IPS-NIHi7 (cell line): ENCODE measurements at regions not wholly inside any gene's neighbourhood (a gene's known extent, or its start where the extent isn't known, plus 50 kb on each side); places are given as distances from the start of the nearest gene placed in this dataset.
"Not testable (repeated sequence)": the region's sequence is repeated elsewhere in the genome, so short reads cannot be mapped to it uniquely, and the experiment has no call there.

Experiments
- DNase-seq: peaks from one replicate; pipeline ENCODE4 v3.0.0; 2012; ENCODE audit warnings: mixed read lengths; ENCODE audit errors: extremely low spot score

DNA sequence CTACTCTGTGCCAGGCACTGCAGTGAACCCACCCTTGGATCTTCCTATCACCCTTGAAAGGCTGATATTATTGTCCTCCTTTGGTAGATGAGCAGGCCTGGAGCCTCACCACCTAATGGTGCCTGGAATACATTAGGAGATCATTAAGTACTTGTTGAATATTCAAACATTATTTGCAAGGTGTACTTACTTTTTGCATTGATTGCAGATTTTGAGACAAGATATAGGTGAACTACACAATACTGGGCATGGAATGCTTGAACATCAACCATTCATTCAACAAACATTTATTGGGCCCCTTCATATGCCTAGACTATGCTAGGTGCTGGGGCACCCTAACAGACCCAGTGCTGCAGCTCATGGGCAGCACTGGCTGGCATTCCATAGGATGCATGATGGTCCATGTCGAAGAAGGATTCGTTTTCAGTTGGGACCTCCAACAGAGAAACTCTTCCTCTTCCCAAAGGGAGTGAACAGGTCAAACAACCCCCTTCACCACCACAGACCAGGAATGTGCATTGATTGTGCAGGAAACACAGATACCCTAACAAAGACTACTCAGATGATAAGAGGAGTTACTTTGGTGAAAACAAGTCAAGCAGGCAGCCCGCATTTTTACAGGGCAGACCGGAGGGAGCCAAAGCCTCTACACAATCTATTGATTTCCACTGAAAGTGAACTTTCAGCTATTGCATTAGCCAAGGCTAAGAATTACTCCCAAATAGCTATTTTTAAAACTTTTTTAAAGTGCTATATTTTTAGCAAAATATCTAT, 149.6 kb upstream of the SH3BP4 start:
- no peak for DNase-seq

DNA sequence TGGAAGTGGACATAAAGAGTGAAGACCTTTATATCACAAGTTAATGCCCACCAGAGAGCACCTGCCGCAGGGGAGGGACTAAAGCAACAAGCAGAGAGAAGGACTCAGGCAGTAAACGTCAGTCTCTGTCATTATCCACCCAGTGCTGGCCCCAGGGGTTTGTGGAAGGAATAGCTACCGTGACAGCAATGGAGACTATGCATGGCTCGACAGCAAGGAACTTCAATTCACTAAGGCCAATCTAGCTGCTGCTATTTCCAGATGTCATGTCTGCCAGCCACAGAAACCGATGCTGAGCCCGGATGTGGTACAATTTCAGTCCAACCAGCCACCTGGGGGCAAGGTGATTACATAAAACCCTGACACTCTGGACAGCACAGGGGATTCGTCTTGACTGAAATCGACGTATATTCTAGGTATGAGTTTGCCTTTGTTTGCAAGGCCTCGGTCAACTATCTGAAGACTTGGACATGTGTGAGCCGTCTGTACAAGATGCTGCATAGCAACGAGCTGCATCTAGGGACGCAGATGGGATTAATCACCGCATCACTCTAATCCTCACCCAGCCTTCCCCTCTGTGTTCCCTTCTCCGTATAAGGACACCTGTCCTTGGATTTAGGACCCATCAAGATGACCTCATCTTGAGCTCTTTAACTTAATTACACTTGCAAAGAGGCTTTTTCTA, 154.1 kb upstream of the SH3BP4 start:
- no peak for DNase-seq

DNA sequence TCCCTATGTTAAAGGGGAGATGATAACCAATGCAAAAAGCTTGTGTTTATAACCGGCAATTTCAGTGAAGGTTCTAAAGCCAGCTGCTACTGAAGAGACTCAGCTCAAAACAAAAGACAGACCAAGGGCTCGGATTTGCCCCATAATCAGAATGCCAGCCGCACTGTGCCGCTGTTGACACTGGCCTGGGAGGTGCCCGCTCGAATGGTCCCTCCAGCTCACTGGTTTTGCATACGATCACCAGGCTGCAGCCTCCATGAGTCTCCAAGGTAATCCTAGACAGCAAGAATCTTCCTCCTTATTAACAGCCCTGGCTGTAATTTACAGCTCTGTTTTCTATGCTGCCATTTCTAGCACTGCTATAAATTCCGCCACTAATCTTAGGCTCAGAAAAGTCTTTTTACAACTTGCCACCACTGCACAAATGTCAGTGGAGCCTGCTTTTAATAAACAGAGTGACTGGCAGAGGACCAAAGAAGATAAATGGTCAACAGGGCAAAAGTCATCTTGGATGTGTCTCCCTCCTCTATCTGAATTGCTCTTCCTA, 155.7 kb upstream of the SH3BP4 start:
- no peak for DNase-seq

DNA sequence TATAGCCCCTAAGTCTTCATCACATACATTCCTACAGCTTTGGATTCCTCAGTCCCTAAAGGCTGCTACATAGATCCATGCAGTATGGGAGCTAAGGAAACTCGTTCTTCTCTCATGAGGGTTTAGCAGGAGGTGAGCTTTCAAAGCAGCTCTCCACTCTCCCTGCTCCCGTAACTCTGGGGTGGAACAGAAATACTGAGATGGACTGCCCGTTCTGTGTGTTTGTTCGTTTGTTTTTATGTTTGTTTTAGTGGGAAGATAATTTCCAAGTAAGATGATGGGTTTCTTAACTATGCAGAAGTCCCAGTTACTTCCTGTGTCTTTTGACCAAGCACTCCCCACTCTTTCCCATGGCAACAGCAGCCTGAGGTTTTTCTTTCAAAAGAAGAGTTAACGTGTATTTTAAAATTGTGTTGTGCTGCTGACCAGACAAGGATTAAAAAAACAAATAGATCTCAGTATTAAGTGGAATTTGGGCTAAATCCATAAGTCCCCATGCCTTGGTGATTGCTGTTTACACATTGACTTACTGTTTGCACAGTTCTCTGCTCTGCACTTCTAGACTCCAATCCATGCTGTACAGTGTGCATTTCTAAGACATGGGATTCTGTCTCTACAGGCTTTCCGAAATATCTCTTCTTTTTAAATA, 156.4 kb upstream of the SH3BP4 start:
- no peak for DNase-seq

DNA sequence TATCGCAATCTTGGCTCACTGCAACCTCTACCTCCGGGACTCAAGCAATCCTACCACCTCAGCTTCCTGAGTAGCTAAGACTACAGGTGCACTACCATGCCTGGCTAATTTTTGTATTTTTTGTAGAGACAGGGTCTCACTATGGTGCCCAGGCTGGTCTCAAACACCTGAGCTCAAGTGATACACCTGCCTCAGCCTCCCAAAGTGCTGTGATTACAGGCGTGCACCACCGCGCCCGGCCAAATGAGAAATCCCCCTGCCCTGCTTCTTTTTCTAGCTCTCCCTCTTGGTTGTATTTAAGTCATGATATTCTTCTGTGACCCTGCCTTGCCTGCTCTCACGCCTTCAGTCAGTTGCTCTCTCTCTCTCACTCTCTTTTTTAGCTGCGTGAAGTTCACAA, 157.0 kb upstream of the SH3BP4 start:
- DNase-seq: no peak

DNA sequence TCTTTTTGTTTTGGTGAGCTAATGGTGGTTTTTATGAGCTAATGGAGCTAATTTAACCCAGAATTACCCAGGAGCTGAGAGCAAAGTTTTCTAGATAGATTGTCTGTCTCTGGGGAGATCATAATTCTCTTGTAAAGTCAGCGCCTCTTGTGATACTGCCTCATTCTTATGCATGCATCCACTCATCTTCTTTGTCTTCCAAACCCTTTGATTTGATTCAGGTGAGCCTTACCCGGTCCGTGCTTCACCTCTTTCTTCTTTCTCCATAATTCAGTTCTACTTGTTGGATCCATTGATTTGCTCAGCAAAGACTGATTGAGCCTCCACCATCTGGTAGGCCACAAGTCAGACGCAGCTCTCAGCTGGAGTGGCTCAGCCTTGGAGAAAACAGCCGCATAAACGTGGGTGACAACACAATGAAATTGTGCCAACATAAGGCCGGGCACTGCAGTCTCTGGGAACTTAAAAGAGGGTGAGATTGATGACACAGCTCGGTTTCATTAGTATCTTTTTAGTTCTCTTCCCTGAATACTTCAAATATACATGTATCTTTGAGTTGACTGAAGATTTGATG, 158.5 kb upstream of the SH3BP4 start:
- no peak for DNase-seq

DNA sequence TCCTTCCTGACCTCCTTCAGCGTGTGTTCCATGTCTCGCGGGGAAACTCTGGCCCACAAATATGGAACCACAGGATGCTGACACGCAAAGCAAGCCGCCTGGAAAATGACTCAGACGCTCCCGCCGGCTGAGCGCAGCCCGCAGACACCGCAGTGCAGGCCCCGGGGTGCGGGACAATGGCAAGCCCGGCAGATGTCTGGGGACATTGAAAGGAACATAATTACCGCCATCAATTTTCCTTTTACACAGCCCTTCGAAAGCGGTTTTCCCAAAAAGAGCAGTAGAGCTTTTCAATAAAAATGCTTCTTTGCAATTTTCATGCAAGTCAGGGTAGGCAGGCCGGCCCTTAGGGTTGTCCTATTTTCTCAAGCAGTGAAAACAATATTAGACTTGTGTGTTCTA, 159.2 kb upstream of the SH3BP4 start:
- DNase-seq: peak; percentile 38

DNA sequence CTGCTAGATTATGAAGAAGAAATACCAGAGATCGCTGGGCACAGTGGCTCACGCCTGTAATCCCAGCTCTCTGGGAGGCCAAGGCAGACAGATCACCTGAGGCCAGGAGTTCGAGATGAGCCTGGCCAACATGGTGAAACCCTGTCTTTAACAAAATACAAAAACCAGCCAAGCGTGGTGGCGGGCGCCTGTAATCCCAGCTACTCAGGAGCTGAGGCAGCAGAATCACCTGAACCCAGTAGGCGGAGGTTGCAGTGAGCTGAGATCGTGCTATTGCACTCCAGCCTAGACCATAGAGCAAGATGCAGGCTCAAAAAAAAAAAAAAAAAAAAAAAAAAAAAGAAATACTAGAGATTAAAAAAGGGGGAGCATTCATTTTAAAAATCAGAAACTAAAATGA, 159.7 kb upstream of the SH3BP4 start:
- not testable (repeated sequence) for DNase-seq

DNA sequence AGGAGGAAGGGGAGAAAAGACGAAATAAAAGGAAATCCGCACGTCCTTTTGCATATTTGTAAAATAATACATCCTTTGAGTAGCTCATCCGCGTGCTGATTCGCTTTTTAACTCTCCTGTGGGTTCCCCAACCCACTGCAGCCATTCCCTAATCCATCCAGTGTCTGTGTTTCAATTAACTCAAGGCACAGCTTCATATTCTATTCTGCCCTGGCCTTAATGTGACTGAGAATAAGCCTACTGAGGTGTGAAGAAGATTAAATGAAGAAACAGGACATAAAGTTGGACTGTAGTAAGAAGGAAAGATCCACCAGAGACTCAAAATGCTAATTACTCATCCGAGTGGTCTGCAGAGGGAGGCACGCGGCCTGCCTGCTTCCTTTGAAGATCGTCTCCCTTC, 161.4 kb upstream of the SH3BP4 start:
- no peak for DNase-seq

DNA sequence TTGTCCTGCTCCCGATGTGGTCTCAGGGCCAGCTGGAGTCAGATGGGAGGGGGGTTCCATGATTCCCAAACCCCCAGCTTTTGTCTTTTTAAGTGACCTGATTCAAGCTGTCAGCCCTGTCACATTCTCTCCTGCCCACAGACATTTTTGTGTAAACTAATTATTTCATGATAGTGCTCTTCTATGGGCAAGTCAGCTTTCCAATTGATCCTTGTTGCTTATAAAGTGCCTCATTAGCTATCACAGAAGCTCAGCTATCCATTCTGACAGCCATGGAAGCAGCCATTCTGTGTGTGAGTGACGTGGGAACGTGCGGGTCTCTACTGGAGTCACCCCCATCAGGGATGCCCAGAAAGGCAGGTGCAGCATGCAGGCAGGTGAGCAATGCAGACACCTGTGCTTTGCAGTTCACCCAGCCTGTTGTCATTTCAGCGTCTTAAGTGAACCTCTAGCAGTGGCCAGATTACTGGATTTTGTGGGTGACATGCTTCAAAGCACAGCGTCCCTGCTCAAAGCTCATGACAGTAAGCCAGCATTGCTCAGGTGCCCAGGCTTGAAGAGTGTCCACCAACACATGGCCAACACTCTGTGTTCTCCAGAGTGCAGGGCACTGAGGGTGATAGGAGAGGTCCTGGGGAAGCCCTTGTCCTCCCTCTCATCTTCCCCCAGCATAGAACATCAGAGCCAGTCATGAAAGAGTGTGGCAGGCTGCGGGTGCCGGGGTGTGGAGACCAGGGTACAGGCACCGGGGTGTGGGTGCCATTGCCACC, 162.1 kb upstream of the SH3BP4 start:
- DNase-seq: no peak

DNA sequence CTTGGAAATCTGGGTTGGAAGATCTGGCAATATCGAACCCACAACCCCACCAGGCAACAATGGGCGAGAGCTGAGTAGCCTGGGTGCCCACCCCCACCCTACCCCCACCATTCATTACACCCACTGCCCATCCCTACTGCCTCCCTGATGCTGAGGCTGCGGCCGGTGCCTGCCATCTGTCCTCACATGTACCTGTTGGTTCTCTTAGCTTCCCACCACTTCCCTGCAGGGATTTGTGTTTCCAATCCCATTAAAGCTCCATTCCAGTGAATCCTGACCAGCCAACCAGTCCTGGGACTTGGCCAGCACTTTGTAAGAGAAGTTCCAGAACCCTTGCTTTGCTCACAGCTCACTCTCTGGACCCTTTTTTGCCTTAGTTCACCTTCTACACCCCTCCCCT, 163.0 kb upstream of the SH3BP4 start:
- no peak for DNase-seq

DNA sequence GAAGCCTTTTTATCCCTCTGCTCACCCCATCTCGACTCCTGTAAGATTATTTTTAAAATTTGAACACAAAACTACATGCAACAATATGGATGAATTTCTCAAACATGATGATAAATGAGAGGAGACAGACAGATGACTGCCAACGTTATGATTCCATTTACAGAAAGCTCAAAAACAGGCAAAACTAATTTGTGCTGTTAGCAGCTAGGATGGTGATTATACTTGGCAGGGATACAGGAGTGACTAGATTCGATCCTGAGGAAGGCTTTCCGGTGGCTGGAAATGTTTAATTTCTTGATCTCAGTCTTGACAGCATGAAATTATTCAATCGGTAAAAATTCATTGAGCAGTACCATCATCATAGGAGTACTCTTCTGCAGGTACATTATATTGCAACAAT, 163.4 kb upstream of the SH3BP4 start:
- no peak for DNase-seq

DNA sequence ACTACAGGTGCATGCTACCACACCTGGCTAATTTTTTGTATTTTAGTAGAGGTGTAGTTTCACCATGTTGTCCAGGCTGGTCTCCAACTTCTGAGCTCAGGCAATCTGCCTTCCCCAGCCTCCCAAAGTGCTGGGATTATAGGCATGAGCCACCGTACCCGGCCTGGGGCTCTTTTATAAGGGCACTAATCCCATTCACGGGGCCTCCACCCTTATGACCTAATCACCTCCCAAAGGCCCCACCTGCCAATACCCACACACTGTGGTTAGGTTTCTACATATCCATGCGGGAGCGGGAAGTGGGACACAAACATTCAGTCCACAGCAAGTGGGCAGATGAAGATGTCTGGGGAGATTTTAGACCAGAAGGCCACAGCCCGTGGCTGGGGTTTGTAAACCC, 164.7 kb upstream of the SH3BP4 start:
- no peak for DNase-seq

DNA sequence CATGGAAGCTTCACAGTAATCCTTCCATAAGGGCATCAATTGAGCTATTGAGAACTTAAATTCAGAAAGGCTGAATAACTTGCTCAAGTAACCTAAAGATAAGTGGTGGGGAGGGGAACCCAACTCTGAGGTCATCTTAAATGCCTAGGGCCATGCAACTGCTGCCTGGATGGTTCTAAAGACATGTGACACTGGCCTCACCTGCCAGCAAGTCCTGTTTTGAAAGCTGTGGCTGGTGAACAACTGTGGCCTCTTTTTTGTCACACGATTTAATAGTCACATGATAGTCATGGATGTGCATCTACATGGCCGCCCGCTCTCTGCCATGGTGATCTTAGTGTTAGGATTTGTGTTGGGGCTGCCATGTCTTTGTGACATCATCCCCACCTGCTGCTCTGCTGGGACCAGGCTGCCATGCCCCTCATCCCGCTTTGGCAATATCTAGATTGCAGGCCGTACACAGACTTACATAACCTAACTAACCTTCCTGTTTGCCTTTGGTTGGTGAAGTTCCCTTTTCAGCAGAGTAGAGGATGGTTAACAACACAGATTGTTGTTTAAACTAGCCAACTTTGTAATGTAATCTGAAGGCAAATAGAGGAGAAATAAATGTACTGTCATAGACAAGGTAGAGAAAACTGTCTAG, 177.9 kb upstream of the SH3BP4 start:
- DNase-seq: no peak

DNA sequence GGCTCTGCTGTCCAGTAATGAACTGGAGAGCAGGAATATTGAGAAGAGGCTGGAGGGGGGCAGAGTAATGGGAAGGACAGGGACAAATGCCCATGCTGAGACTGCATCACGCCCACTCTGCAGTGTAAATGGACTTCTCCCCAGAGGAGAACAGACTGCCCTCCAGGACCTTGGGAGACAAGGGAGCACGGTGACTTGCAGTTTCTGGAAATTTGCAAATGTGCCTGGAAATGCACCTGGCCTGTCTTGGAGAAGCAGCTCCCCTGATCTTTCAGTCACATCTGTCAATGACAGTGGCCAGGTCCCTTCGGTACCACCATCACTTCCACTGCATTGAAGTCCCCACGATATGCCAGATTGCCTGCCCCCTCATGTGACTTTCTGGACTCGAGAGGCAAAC, 178.7 kb upstream of the SH3BP4 start:
- DNase-seq: no peak

DNA sequence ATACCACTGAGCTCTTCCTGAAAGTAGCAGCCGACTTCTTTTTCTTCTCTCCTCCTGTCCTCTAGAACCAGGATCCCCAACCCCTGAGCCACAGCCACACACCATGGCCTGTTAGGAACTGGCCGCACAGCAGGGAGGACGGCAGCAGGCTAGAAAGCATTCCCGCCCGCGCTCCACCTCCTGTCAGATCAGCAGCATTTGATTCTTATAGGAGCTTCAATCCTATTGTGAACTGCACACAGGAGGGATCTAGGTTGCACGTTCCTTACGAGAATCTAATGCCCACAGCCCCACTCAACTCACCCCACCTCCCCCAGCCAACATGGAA, 179.1 kb upstream of the SH3BP4 start:
- DNase-seq: no peak

DNA sequence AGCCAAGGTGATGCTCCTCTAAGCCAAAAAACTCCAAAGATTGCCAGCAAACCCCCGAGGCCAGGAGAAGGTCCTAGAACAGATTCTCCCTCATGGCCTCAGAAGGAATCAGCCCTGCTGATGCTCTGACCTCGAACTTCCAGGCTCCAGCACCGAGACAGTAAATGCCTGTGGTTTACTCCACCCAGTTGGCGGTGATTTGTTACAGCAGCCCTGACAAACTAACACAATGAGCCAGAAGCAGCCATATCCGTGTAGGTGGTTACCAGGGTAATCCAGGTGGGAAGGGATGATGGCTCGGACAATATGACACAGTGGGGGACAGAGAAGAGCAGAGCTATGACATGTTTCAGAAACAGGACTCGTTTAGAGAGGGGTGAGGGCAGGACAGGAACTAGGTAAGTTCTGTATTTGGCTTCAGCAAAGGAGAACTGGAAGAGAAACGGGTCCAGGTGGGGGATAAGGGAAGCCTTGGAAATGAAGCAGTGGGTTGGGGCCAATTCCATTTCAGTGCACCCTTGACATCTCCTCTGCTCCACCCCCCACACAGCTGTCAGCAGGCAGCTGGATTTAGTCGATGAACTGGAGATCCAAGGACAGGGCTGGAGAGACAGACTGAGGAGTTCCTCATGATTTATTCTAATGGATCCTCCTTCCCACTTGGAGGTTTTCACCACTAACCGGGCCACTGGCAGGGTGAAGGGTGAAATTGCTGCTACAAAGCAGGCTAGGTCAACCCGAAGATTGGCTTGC, 179.7 kb upstream of the SH3BP4 start:
- DNase-seq: no peak

DNA sequence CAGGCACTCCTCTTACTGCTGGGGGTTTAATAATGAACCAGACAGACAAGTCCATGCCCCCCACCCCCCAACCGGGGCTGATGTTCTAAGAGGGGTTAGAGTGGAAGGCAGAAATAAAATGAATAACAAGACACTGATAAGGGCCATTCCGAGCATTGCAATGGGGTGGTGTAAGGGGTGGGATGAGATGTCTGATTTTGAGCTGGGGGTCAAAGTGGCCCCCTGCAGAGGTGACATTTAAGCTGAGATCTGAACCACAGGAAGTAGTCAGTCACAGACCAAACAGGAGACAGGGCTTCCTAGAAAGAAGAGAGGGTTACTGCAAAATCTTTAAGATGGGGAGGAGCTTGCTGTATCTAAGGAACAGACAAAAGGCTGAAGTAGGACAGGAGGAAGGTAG, 180.6 kb upstream of the SH3BP4 start:
- no peak for DNase-seq

DNA sequence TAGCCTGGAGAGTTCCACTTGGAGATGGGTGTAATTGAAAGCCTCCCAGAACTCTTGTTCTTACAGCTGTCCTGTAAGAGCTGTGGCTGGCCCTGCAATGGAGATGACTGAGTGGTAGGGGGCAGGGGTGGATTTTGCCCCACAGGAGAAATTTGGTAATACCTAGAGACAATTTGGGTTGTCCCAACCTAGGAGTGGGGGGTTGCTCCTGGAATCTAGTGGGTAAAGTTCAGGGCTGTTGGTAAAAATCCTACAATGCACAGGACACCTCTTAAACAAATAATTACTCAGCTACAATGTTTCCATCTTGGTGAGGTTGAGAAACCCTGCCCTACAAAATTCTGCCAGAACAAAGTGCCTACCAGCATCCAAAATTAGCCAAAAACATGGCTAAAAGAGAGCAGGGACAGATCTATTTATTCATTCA, 181.1 kb upstream of the SH3BP4 start:
- no peak for DNase-seq

DNA sequence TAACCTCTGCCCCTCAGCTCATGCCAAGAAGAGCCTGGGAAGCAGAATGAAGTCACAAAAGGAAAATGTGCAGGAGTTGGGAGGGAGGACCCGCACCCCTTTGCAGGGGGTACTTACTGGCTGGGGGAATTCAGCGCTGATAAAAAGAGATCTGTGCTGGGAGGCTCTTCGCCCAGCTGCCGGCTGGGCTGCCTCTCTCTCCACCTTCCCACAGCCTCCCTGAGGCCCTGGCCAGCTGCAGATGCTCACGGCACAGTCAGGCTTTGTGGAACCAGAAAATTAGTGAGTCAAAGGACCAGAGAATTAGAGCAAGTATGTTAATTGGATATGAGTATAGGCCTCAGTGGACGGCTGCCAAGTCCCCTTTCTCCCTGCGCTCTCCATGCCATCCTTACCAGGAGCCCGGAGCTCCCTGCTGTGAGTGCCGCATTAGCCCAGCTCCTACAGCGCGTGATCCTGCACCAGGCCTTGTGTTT, 181.7 kb upstream of the SH3BP4 start:
- no peak for DNase-seq
